NCI-H82 treated with DMSO at 0.1 percent for 48 hours (cell line): ENCODE measurements at regions not wholly inside any gene's neighbourhood (a gene's known extent, or its start where the extent isn't known, plus 50 kb on each side); places are given as distances from the start of the nearest gene placed in this dataset.

Experiments
- DNase-seq: peaks from one replicate; lab custom pipeline; 2025; ENCODE audit not compliant: unreplicated experiment; lab: John Stamatoyannopoulos, UW

GRCh38 chr11:104286129-104286528, 122.2 kb upstream of the PDGFD start:
- no peak for DNase-seq

- no peak for DNase-seq
Measured at GRCh38 chr11:104279587-104279986, 115.6 kb upstream of the PDGFD start.

- no peak for DNase-seq
Measured at GRCh38 chr11:104275992-104276391, 112.0 kb upstream of the PDGFD start.

- no peak for DNase-seq
Measured at GRCh38 chr11:104260456-104260855, 96.5 kb upstream of the PDGFD start.

- DNase-seq = no peak
Measured at GRCh38 chr11:104259121-104259610, 95.2 kb upstream of the PDGFD start.

GRCh38 chr11:104256525-104256924, 92.6 kb upstream of the PDGFD start:
- no peak for DNase-seq

GRCh38 chr11:104254347-104254746, 90.4 kb upstream of the PDGFD start:
- DNase-seq = peak; percentile 1

GRCh38 chr11:104246590-104246989, 82.6 kb upstream of the PDGFD start:
- no peak for DNase-seq

- DNase-seq = no peak
Measured at GRCh38 chr11:104238916-104239315, 75.0 kb upstream of the PDGFD start.

- no peak for DNase-seq
Measured at GRCh38 chr11:104225047-104225446, 61.1 kb upstream of the PDGFD start.

GRCh38 chr11:104222464-104222863, 58.5 kb upstream of the PDGFD start:
- DNase-seq = no peak

GRCh38 chr11:104221455-104221854, 57.5 kb upstream of the PDGFD start:
- no peak for DNase-seq

- DNase-seq = no peak
Measured at GRCh38 chr11:104219096-104219495, 55.1 kb upstream of the PDGFD start.

- no peak for DNase-seq
Measured at GRCh38 chr11:104214517-104214916, 50.6 kb upstream of the PDGFD start.
